ENCODE measurements at regions not wholly inside any gene's neighbourhood (a gene's known extent, or its start where the extent isn't known, plus 50 kb on each side); places are given as distances from the start of the nearest gene placed in this dataset.

GRCh38 chr2:144935191-144935590, 415.3 kb upstream of the ZEB2 start:
- TF ChIP-seq CTCF (IDR thresholded peaks at IDR 0.05) = no peak
- no peak for TF ChIP-seq POLR2A (IDR thresholded peaks at IDR 0.05)

All from Peyer's patch (tissue), 4 donors.